Pancreas (tissue), 10 donors: ENCODE measurements at regions not wholly inside any gene's neighbourhood (a gene's known extent, or its start where the extent isn't known, plus 50 kb on each side); places are given as distances from the start of the nearest gene placed in this dataset.
"Not testable (repeated sequence)": the region's sequence is repeated elsewhere in the genome, so short reads cannot be mapped to it uniquely, and the experiment has no call there.

ENCODE experiments used
- ATAC-seq, 4 donors: fragments of 200-7000 bp; cut with Tn5 transposase; one replicate each; pipeline versions ENCODE4 v1.8.0 to v1.9.1; 2020; ENCODE audit warnings: mild to moderate bottlenecking in 4 of 4, moderate library complexity in 4 of 4
- DNase-seq, 6 donors: peaks; one replicate each; pipeline ENCODE4 v3.0.0-alpha.2; 2020
- FAIRE-seq: peaks from 2 replicates; lab custom pipeline; 2012; peaks lifted over from hg19 to GRCh38; lab: Jason Lieb, UNC
- H3K27ac ChIP-seq, 4 donors: fragments of 200-600 bp; sonication (generic); 1 replicate in 3 of 4; 2 replicates in 1 of 4; pipeline versions ENCODE4 v1.5.0 to v1.8.0; 2020
- H3K27me3 ChIP-seq, 4 donors: fragments of 200-600 bp; one replicate each; pipeline ENCODE4 v1.8.0; 2021
- H3K36me3 ChIP-seq, 3 donors: fragments of 200-600 bp; sonication (generic) in 1 of 3; one replicate each; pipeline versions ENCODE4 v1.5.0 to v1.8.0; 2020 to 2021
- H3K4me1 ChIP-seq, 3 donors: fragments of 200-600 bp; one replicate each; pipeline ENCODE4 v1.8.0; 2021
- H3K4me3 ChIP-seq, 4 donors: fragments of 200-600 bp; sonication (generic) in 2 of 4; one replicate each; pipeline versions ENCODE4 v1.5.0 to v1.8.0; 2020 to 2021
- H3K9me3 ChIP-seq, 4 donors: fragments of 200-600 bp; one replicate each; pipeline ENCODE4 v1.8.0; 2021
- CTCF ChIP-seq, 4 donors: fragments of 200-600 bp; sonication (generic) in 3 of 4; IDR thresholded peaks; one replicate each; pipeline versions ENCODE4 v1.5.0 to v1.8.0; 2021; ENCODE audit warnings: antibody characterized with exemption in 4 of 4
- WGBS, 2 donors: extraction: QIAGEN DNeasy Blood & Tissue Kit; methylation state at CpG; one replicate each; pipeline ENCODE4 v1.1.7; 2013; 5-methylcytosine and 5-hydroxymethylcytosine counted together
- intact Hi-C, 3 donors: fragments of 100-400 bp; cut with DNase I; formaldehyde crosslinking; loops; one replicate each; pipeline versions ENCODE4 v1.11.1 to v1.14.2; 2022
- donor health status: healthy with polysubstance abuse.
- donor health status: DM: no; HTN: no; CAD: no; lungs with moderate emphysema.
- donor health status: DM: no; HTN: no; CAD: no.
- donor health status: control.
- donor health status: control.
- donor health status: Bipolar disorder and iron deficiency.
- donor health status: DM: yes; HTN: yes; CAD: no.
- donor health status: DM: no; HTN: no; CAD: no.
- donor health status: DM: no; HTN: no; CAD: no.
- donor health status: DM: yes; HTN: yes; CAD: no.

DNA sequence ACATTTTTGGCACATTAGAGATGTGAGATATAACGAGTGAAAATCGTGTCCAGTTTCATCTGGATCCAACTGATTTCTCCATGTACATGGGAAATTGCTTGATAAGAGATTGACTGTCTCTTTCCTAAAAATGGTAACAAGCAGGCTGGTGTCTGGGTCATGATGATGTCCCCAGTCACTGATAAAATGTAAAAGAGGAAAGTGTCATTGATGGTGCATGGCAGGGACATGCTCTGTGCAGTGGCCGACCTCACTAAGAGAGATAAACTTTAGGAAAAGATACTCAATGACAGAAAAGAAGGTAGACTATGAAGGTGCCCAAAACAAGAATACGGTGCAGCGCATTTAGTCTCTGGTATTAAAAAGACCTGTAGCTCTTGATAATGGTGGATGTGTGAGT lies 1517.5 kb downstream of the RPIA start:
- intact Hi-C loops, result no loop called here
- DNase-seq, result no peak
- no peak for FAIRE-seq
- no peaks in the 10 kb centered on the region for H3K9me3 ChIP-seq
- H3K4me1 ChIP-seq, result no peaks in the 10 kb centered on the region
- H3K4me3 ChIP-seq, result no peak overlapping the region
- no peak for ATAC-seq
- WGBS, 2 donors, result 47 to 51% methylated on average over 5 of the region's 5 CpGs
- no peaks in the 10 kb centered on the region for H3K36me3 ChIP-seq
- TF ChIP-seq CTCF (IDR thresholded peaks at IDR 0.05), result no peak
- H3K27ac ChIP-seq, result no peak overlapping the region
- H3K27me3 ChIP-seq, result peaks cover 0 to 5% (median 0%) of the 10 kb centered on the region in 4 donors

GRCh38 chr2:90209806-90210205 lies 1518.3 kb downstream of the RPIA start:
- FAIRE-seq (no peak), DNase-seq (no peak), ATAC-seq (no peak)
- peaks cover 0 to 5% (median 0%) of the 10 kb centered on the region in 4 donors for H3K27me3 ChIP-seq
- no peak overlapping the region for H3K27ac ChIP-seq
- no peak overlapping the region for H3K4me3 ChIP-seq
- no peaks in the 10 kb centered on the region for H3K4me1 ChIP-seq
- 57 to 63% methylated on average over 4 of the region's 4 CpGs for WGBS, 2 donors
- TF ChIP-seq CTCF (IDR thresholded peaks at IDR 0.05), result no peak
- no peaks in the 10 kb centered on the region for H3K36me3 ChIP-seq
- intact Hi-C loops, result no loop called here
- H3K9me3 ChIP-seq, result no peaks in the 10 kb centered on the region

- H3K4me3 ChIP-seq, H3K27ac ChIP-seq, ATAC-seq, H3K27me3 ChIP-seq, H3K4me1 ChIP-seq, H3K36me3 ChIP-seq, DNase-seq, H3K9me3 ChIP-seq, intact Hi-C loops, FAIRE-seq: not testable (repeated sequence)
- WGBS, 2 donors, result 22 to 33% methylated on average over 2 of the region's 2 CpGs
Observed at GRCh38 chr2:90215880-90216279, 1524.4 kb downstream of the RPIA start.

GRCh38 chr2:90216801-90217200 lies 1525.3 kb downstream of the RPIA start:
- FAIRE-seq, H3K27me3 ChIP-seq, H3K36me3 ChIP-seq, DNase-seq, ATAC-seq, H3K9me3 ChIP-seq, H3K4me3 ChIP-seq, H3K27ac ChIP-seq, intact Hi-C loops, H3K4me1 ChIP-seq: not testable (repeated sequence)
- WGBS, 2 donors, result 9 to 25% methylated on average over 1 of the region's 1 CpG

GRCh38 chr2:90218534-90218933 lies 1527.1 kb downstream of the RPIA start:
- H3K4me3 ChIP-seq, FAIRE-seq, H3K4me1 ChIP-seq, H3K9me3 ChIP-seq, DNase-seq, H3K36me3 ChIP-seq, intact Hi-C loops, ATAC-seq, H3K27me3 ChIP-seq, H3K27ac ChIP-seq: not testable (repeated sequence)
- 75 to 85% methylated on average over 1 of the region's 2 CpGs for WGBS, 2 donors

- ATAC-seq, FAIRE-seq, intact Hi-C loops, H3K27me3 ChIP-seq, H3K9me3 ChIP-seq, H3K36me3 ChIP-seq, H3K27ac ChIP-seq, H3K4me1 ChIP-seq, H3K4me3 ChIP-seq, DNase-seq: not testable (repeated sequence)
- WGBS, 2 donors, result 56 to 67% methylated on average over 2 of the region's 2 CpGs
Observed at GRCh38 chr2:90220623-90221299, 1529.3 kb downstream of the RPIA start.

DNA sequence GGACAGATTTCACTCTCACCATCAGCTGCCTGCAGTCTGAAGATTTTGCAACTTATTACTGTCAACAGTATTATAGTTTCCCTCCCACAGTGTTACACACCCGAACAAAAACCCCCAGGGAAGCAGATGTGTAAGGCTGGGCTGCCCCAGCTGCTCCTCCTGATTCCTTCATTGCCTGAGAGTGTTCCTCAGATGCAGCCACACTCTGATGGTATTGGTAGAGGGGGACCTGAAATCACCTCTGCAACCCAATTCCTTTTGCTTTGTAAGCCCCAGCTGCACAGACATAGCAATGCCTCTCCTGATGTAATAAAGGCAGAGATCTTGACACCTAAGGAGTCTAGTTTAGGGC lies 1529.8 kb downstream of the RPIA start:
- intact Hi-C loops, result no loop called here
- H3K4me1 ChIP-seq, result no peaks in the 10 kb centered on the region
- H3K9me3 ChIP-seq, result no peaks in the 10 kb centered on the region
- no peak for TF ChIP-seq CTCF (IDR thresholded peaks at IDR 0.05)
- DNase-seq (no peak), ATAC-seq (no peak), FAIRE-seq (no peak)
- 20 to 44% methylated on average over 1 of the region's 1 CpG for WGBS, 2 donors
- H3K27me3 ChIP-seq, result peaks cover 0 to 9% (median 0%) of the 10 kb centered on the region in 4 donors
- H3K36me3 ChIP-seq, result no peaks in the 10 kb centered on the region
- H3K4me3 ChIP-seq, result no peak overlapping the region
- H3K27ac ChIP-seq, result no peak overlapping the region

GRCh38 chr2:90224767-90225166 lies 1533.3 kb downstream of the RPIA start:
- DNase-seq, intact Hi-C loops, H3K9me3 ChIP-seq, H3K4me1 ChIP-seq, ATAC-seq, H3K27ac ChIP-seq, H3K36me3 ChIP-seq, H3K27me3 ChIP-seq, H3K4me3 ChIP-seq, FAIRE-seq: not testable (repeated sequence)

GRCh38 chr2:90226465-90227072 lies 1535.1 kb downstream of the RPIA start:
- H3K27ac ChIP-seq, FAIRE-seq, ATAC-seq, intact Hi-C loops, H3K4me1 ChIP-seq, H3K36me3 ChIP-seq, H3K4me3 ChIP-seq, H3K9me3 ChIP-seq, H3K27me3 ChIP-seq: not testable (repeated sequence)
- peak in 1 of 6 donors; percentile 29 for DNase-seq
- WGBS, 2 donors, result 11 to 15% methylated on average over 4 to 5 of the region's 5 CpGs
